Activated T-cell treated with anti-CD3 and anti-CD28 coated beads, Interleukin-2, amount 50 U/mL, for 4 hours (primary cell): ENCODE measurements at regions not wholly inside any gene's neighbourhood (a gene's known extent, or its start where the extent isn't known, plus 50 kb on each side); places are given as distances from the start of the nearest gene placed in this dataset.
"Not testable (repeated sequence)": the region's sequence is repeated elsewhere in the genome, so short reads cannot be mapped to it uniquely, and the experiment has no call there.

Experiments
- ATAC-seq, 2 donors: fragments of 200-7000 bp; cut with Tn5 transposase; one replicate each; pipeline ENCODE4 v1.10.0; 2021
- DNase-seq: peaks from one replicate; pipeline ENCODE4 v3.0.0-alpha.2; 2020
- H3K27me3 Mint-ChIP-seq: one replicate; pipeline ENCODE4 v1.8.0; 2021; ENCODE audit warnings: low read depth, mixed read lengths
- H3K36me3 Mint-ChIP-seq: one replicate; pipeline ENCODE4 v1.8.0; 2022; ENCODE audit warnings: mixed read lengths; ENCODE audit not compliant: insufficient read depth
- H3K4me1 Mint-ChIP-seq: one replicate; pipeline ENCODE4 v1.8.0; 2021; ENCODE audit warnings: low read depth, mixed read lengths
- H3K4me3 Mint-ChIP-seq: one replicate; pipeline ENCODE4 v1.8.0; 2021; ENCODE audit warnings: mild to moderate bottlenecking, moderate library complexity, mixed read lengths
- H3K9me3 Mint-ChIP-seq: one replicate; pipeline ENCODE4 v1.8.0; 2021; ENCODE audit warnings: mixed read lengths

DNA sequence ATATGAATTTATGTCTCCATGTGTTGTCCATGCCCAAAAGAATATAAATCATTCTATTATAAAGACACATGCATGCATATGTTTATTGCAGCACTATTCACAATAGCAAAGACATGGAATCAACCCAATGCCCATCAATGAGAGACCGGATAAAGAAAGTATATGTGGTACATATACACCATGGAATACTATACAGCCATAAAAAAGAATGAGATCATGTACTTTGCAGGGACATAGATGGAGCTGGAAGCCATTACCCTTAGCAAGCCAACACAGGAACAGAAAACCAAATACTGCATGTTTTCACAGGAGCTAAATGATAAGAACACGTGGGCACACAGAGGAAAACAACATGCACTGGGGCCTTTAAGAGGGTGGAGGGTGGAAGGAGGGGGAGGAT is 639.1 kb downstream of the GATA3 start:
- H3K36me3 Mint-ChIP-seq, H3K4me1 Mint-ChIP-seq, H3K9me3 Mint-ChIP-seq, ATAC-seq, DNase-seq, H3K4me3 Mint-ChIP-seq, H3K27me3 Mint-ChIP-seq: not testable (repeated sequence)

DNA sequence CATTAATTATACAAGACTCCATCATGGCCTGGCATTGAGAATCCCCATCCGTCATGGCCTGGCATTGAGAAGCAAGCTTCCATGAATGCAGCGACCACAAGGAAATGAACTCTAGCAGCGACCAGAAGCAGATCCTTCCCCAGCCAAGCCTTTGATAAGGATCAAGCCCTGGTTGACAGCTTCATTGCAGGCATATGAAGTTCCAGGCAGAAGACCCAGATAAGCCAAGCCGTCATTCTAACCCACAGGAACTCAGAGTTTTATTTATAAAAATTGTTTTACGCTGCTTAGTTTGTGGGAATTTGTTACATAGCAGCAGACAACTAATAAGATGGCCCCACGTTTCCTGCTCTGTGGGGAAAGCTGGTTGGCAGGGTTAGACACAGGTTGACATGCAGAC is 642.3 kb downstream of the GATA3 start:
- Mint-ChIP-seq H3K9me3 (peaks cover 5% of the 10 kb centered on the region), H3K27me3 (no peaks in the 10 kb centered on the region), H3K4me3 (no peak overlapping the region), H3K36me3 (no peaks in the 10 kb centered on the region), H3K4me1 (no peaks in the 10 kb centered on the region)
- no peak for ATAC-seq
- no peak for DNase-seq

DNA sequence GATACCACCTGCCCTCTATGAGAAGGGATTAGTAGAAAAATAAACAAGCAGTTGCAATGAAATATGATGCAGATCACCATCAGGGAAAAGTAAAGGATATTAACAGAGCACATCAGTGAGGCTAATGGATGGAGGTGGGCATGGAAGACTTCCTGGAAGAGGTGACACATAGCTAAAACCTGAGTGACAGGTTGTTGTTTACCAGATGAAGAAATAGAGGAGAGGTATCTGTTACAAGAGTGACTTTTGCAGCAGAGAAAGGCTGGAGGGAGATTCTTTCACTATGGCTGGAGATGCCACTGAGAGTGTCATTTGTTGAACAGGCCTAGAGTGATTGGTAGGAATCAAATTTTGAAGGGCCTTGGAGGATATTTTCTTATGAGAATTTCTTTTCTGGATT is 646.2 kb downstream of the GATA3 start:
- ATAC-seq (no peak), DNase-seq (no peak)
- Mint-ChIP-seq H3K4me3 (no peak overlapping the region), H3K4me1 (no peaks in the 10 kb centered on the region), H3K36me3 (no peaks in the 10 kb centered on the region), H3K27me3 (no peaks in the 10 kb centered on the region), H3K9me3 (no peaks in the 10 kb centered on the region)

DNA sequence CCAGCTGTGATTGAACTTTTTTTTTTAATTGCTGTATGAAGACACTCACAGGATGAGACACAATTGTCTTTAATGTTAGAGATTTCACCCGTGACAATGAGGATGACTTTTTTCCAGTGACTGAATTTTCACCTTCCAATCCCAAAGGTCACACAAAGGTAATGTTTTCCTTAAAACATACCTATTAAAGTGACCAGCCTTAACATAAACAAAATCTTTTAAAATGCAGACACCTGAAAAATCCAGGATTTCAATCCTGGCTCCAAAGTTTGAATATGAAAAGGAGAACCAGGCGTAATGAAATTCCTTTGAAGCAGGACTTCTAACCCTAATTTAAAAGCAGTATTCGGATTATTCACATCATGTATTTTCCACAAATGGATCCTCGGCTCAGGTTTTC is 647.7 kb downstream of the GATA3 start:
- Mint-ChIP-seq H3K4me1 (no peaks in the 10 kb centered on the region), H3K27me3 (no peaks in the 10 kb centered on the region), H3K36me3 (no peaks in the 10 kb centered on the region), H3K4me3 (no peak overlapping the region), H3K9me3 (no peaks in the 10 kb centered on the region)
- ATAC-seq (no peak), DNase-seq (no peak)

GRCh38 chr10:8705415-8705814 is 650.9 kb downstream of the GATA3 start:
- H3K4me3 Mint-ChIP-seq, result no peak overlapping the region
- peaks cover under 1% of the 10 kb centered on the region for H3K27me3 Mint-ChIP-seq
- ATAC-seq (no peak), DNase-seq (no peak)
- no peaks in the 10 kb centered on the region for H3K9me3 Mint-ChIP-seq
- no peaks in the 10 kb centered on the region for H3K36me3 Mint-ChIP-seq
- H3K4me1 Mint-ChIP-seq, result no peaks in the 10 kb centered on the region

DNA sequence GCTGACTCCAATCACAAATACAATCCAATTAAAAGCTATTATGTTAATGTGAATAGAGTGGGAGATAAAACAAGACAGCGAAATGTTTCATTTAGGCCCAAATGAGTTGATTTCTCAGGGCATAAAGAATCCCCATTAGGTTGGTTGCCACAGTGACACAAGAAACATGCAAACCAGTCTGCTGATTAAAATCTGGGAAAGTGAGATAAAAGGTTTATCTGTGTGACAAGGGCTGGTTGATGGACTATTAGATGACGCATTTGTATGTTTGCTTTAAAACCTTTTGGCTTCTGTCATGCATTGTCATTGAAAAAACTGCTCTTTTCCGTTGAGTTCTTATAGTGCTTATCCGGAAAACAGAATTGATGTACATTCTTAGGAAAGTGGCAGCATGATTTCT is 658.2 kb downstream of the GATA3 start:
- Mint-ChIP-seq H3K9me3 (no peaks in the 10 kb centered on the region), H3K4me3 (no peak overlapping the region), H3K27me3 (peaks cover 2% of the 10 kb centered on the region), H3K36me3 (no peaks in the 10 kb centered on the region), H3K4me1 (no peaks in the 10 kb centered on the region)
- no peak for DNase-seq
- ATAC-seq, result no peak

DNA sequence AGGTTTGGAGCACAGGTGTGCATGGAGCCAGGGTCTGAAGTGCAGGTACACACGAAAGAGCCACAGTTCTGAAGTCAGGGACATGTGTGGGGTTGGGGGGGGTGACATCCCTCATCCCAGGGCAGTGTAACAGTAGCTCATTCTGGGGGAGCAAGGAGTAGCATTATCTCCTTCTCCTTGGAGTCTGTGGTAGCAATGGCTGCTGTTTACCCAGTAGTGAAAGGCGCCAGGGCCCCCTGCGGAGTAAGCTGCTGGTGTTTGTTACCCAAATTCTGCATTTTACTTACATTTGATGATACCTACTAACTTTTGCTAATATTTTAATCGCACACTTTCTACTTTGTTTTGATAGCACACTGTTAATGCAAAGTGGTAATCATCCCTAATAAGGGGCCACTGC is 665.5 kb downstream of the GATA3 start:
- ATAC-seq, result no peak
- peaks cover 20% of the 10 kb centered on the region for H3K9me3 Mint-ChIP-seq
- no peaks in the 10 kb centered on the region for H3K4me1 Mint-ChIP-seq
- DNase-seq, result no peak
- no peaks in the 10 kb centered on the region for H3K36me3 Mint-ChIP-seq
- no peak overlapping the region for H3K4me3 Mint-ChIP-seq
- H3K27me3 Mint-ChIP-seq, result peaks cover 3% of the 10 kb centered on the region

DNA sequence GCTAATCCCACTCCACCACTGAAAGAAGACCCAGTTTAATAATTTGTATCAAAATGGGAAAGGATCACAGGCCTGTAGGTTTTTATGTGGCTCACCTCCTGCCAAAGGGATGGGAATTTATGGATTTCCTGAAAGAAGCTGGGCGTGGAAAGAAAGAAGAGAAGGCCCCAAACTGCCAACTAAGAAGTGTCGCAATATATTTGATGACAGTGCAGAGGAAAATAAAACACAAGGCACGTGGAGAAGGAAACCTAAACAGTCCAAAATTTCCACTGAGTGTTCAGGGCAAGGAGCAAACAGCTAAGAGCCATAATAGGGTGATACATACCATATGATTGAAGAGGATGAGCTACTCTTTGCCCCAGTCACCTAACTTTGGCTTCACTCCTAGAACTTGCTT is 667.2 kb downstream of the GATA3 start:
- Mint-ChIP-seq H3K27me3 (peaks cover 3% of the 10 kb centered on the region), H3K4me3 (no peak overlapping the region), H3K36me3 (no peaks in the 10 kb centered on the region)

GRCh38 chr10:8722835-8723234 is 668.3 kb downstream of the GATA3 start:
- H3K4me1 Mint-ChIP-seq, result no peaks in the 10 kb centered on the region
- H3K4me3 Mint-ChIP-seq, result no peak overlapping the region
- no peak for ATAC-seq
- no peak for DNase-seq
- peaks cover 5% of the 10 kb centered on the region for H3K27me3 Mint-ChIP-seq
- H3K36me3 Mint-ChIP-seq, result no peaks in the 10 kb centered on the region
- H3K9me3 Mint-ChIP-seq, result peaks cover 20% of the 10 kb centered on the region

More for the DNA sequence above, 667.2 kb downstream of the GATA3 start:
- Mint-ChIP-seq H3K9me3 (peaks cover 20% of the 10 kb centered on the region), H3K4me1 (no peaks in the 10 kb centered on the region)
- no peak for DNase-seq
- no peak for ATAC-seq

DNA sequence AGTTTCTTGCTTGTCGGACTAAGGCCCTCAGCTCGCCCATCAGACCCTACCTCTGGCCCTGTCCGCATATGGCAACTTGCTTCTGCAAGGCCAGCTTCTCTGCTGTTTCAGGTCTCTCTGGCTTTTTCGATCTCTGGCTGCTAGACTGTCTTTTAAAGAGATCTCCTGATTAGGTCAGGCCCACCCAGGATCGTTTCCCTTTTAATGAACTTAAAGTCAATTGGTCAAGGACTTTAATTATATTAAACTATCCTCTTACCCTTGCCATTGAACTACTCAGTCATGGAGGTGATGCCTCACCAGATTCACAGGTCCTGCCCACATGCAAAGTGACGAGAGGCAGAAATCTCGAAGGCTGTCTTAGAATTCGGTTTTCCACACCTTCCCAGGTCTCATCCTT is 670.9 kb downstream of the GATA3 start:
- H3K4me1 Mint-ChIP-seq, result no peaks in the 10 kb centered on the region
- ATAC-seq (no peak), DNase-seq (no peak)
- H3K4me3 Mint-ChIP-seq, result no peak overlapping the region
- H3K27me3 Mint-ChIP-seq, result peaks cover 20% of the 10 kb centered on the region
- H3K9me3 Mint-ChIP-seq, result no peaks in the 10 kb centered on the region
- H3K36me3 Mint-ChIP-seq, result no peaks in the 10 kb centered on the region

GRCh38 chr10:8726084-8726778 is 671.7 kb downstream of the GATA3 start:
- Mint-ChIP-seq H3K36me3 (no peaks in the 10 kb centered on the region), H3K4me3 (no peak overlapping the region), H3K4me1 (no peaks in the 10 kb centered on the region), H3K9me3 (no peaks in the 10 kb centered on the region), H3K27me3 (peaks cover 22% of the 10 kb centered on the region)
- ATAC-seq (no peak), DNase-seq (no peak)

GRCh38 chr10:8726779-8727084 is 672.2 kb downstream of the GATA3 start:
- ATAC-seq (no peak), DNase-seq (no peak)
- H3K27me3 Mint-ChIP-seq, result peaks cover 22% of the 10 kb centered on the region
- no peaks in the 10 kb centered on the region for H3K9me3 Mint-ChIP-seq
- no peaks in the 10 kb centered on the region for H3K36me3 Mint-ChIP-seq
- no peak overlapping the region for H3K4me3 Mint-ChIP-seq
- H3K4me1 Mint-ChIP-seq, result no peaks in the 10 kb centered on the region

GRCh38 chr10:8731121-8732095 is 676.9 kb downstream of the GATA3 start:
- H3K4me3 Mint-ChIP-seq, result no peak overlapping the region
- H3K9me3 Mint-ChIP-seq, result no peaks in the 10 kb centered on the region
- ATAC-seq (no peak), DNase-seq (no peak)
- H3K27me3 Mint-ChIP-seq, result peaks cover 19% of the 10 kb centered on the region
- no peaks in the 10 kb centered on the region for H3K36me3 Mint-ChIP-seq
- no peaks in the 10 kb centered on the region for H3K4me1 Mint-ChIP-seq

GRCh38 chr10:8738987-8739386 is 684.5 kb downstream of the GATA3 start:
- H3K4me1 Mint-ChIP-seq, result no peaks in the 10 kb centered on the region
- H3K36me3 Mint-ChIP-seq, result no peaks in the 10 kb centered on the region
- peaks cover 3% of the 10 kb centered on the region for H3K27me3 Mint-ChIP-seq
- ATAC-seq (no peak), DNase-seq (no peak)
- H3K4me3 Mint-ChIP-seq, result no peak overlapping the region
- H3K9me3 Mint-ChIP-seq, result no peaks in the 10 kb centered on the region
